ENCODE measurements at regions not wholly inside any gene's neighbourhood (a gene's known extent, or its start where the extent isn't known, plus 50 kb on each side); places are given as distances from the start of the nearest gene placed in this dataset.

- Histone ChIP-seq H3K4me1 (no peaks in the 10 kb centered on the region), H3K4me3 (no peak overlapping the region), H3K36me3 (no peaks in the 10 kb centered on the region), H3K9me3 (no peaks in the 10 kb centered on the region), H3K27me3 (no peaks in the 10 kb centered on the region), H3K27ac (no peak overlapping the region)
- DNase-seq (ENCODE audit: low spot score in 2 of 2): no peak
- TF ChIP-seq, protein P1, sequence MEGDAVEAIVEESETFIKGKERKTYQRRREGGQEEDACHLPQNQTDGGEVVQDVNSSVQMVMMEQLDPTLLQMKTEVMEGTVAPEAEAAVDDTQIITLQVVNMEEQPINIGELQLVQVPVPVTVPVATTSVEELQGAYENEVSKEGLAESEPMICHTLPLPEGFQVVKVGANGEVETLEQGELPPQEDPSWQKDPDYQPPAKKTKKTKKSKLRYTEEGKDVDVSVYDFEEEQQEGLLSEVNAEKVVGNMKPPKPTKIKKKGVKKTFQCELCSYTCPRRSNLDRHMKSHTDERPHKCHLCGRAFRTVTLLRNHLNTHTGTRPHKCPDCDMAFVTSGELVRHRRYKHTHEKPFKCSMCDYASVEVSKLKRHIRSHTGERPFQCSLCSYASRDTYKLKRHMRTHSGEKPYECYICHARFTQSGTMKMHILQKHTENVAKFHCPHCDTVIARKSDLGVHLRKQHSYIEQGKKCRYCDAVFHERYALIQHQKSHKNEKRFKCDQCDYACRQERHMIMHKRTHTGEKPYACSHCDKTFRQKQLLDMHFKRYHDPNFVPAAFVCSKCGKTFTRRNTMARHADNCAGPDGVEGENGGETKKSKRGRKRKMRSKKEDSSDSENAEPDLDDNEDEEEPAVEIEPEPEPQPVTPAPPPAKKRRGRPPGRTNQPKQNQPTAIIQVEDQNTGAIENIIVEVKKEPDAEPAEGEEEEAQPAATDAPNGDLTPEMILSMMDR (IDR thresholded peaks at IDR 0.05): no peak
- TF ChIP-seq EP300 (IDR thresholded peaks at IDR 0.05): no peak
- no peak for TF ChIP-seq POLR2A (IDR thresholded peaks at IDR 0.05)
Measured at GRCh38 chr13:97616385-97616784, 182.4 kb downstream of the RAP2A start.

DNA sequence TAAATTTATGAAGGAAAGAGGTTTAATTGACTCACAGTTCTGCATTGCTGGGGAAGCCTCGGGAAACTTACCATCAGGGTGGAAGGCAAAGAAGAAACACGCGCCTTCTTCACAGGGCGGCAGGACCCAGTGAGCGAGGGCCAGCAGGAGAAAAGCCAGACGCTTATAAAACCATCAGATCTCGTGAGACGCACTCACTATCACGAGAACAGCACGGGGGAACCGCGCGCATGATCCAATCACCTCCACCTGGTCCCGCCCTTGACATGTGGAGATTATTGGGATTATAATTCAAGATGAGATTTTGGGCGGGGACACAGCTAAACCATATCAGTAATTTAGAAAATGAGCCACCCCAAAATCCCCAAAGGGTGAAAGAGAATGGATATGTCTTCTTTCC is 187.1 kb downstream of the RAP2A start:
- Histone ChIP-seq H3K27ac (no peak overlapping the region), H3K4me3 (no peak overlapping the region), H3K9me3 (no peaks in the 10 kb centered on the region), H3K4me1 (no peaks in the 10 kb centered on the region), H3K36me3 (no peaks in the 10 kb centered on the region), H3K27me3 (no peaks in the 10 kb centered on the region)
- WGBS, 2 donors: 92 to 94% methylated on average over 15 of the region's 15 CpGs
- TF ChIP-seq POLR2A (IDR thresholded peaks at IDR 0.05): no peak
- TF ChIP-seq, protein P1 (IDR thresholded peaks at IDR 0.05): no peak
- TF ChIP-seq EP300 (IDR thresholded peaks at IDR 0.05): no peak
- no peak for DNase-seq (ENCODE audit: low spot score in 2 of 2)

DNA sequence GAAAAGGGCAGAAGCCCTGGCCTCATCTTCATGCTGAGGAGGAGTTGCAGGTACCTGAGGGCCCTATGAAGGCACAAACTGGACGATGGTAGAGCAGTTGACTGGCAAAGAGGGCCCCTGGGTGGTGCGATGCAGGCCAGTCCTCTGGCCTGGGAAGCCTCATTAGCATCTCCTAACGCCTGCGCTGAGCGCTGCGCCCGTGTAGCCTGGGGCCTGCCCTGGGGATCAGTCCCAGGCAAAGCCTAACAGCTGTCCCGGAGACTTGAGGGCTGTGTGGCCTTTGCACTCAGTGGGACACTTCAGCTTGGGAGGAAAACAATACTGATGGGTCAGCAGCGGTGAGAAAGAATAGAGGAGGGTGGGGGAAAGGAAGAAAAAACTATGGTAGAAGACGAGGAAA is 187.7 kb downstream of the RAP2A start:
- H3K4me1 ChIP-seq: no peaks in the 10 kb centered on the region
- WGBS, 2 donors: 66 to 72% methylated on average over 10 of the region's 10 CpGs
- no peaks in the 10 kb centered on the region for H3K9me3 ChIP-seq
- H3K36me3 ChIP-seq: no peaks in the 10 kb centered on the region
- H3K27me3 ChIP-seq: no peaks in the 10 kb centered on the region
- no peak overlapping the region for H3K4me3 ChIP-seq
- H3K27ac ChIP-seq: no peak overlapping the region
- no peak for DNase-seq (ENCODE audit: low spot score in 2 of 2)
- TF ChIP-seq, protein P1 (IDR thresholded peaks at IDR 0.05): no peak
- TF ChIP-seq EP300 (IDR thresholded peaks at IDR 0.05) (no peak), POLR2A (IDR thresholded peaks at IDR 0.05) (no peak)

DNA sequence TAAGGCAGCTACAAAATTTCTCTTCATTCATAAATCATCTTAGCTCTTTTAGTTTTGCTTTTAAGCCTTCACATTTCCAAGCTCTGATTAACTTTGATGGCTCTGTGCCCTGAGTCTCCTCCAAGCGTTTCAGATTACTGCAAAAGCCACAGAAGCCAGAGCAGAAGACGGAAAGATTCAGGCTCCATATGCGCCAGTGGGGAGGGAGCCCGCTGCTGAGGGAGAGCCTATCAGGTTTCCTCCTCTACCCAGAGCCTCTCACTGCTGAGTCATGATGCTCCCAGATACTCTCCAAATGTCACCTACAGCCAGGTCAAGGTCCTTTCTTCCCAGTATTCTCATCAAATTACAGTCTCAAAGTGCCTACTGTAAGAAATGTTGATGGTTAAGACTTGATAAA is 193.6 kb downstream of the RAP2A start:
- TF ChIP-seq POLR2A (IDR thresholded peaks at IDR 0.05): no peak
- no peak for TF ChIP-seq EP300 (IDR thresholded peaks at IDR 0.05)
- TF ChIP-seq, protein P1 (IDR thresholded peaks at IDR 0.05): no peak
- H3K36me3 ChIP-seq: no peaks in the 10 kb centered on the region
- peak in 1 of 2 donors; percentile 62 for DNase-seq (ENCODE audit: low spot score in 2 of 2)
- peaks cover 0 to 7% (median 0%) of the 10 kb centered on the region in 4 donors for H3K4me1 ChIP-seq
- H3K4me3 ChIP-seq: no peak overlapping the region
- H3K27me3 ChIP-seq: no peaks in the 10 kb centered on the region
- H3K27ac ChIP-seq: no peak overlapping the region
- 26 to 48% methylated on average over 4 of the region's 4 CpGs for WGBS, 2 donors
- H3K9me3 ChIP-seq: peaks cover 0 to 20% (median 0%) of the 10 kb centered on the region in 4 donors

DNA sequence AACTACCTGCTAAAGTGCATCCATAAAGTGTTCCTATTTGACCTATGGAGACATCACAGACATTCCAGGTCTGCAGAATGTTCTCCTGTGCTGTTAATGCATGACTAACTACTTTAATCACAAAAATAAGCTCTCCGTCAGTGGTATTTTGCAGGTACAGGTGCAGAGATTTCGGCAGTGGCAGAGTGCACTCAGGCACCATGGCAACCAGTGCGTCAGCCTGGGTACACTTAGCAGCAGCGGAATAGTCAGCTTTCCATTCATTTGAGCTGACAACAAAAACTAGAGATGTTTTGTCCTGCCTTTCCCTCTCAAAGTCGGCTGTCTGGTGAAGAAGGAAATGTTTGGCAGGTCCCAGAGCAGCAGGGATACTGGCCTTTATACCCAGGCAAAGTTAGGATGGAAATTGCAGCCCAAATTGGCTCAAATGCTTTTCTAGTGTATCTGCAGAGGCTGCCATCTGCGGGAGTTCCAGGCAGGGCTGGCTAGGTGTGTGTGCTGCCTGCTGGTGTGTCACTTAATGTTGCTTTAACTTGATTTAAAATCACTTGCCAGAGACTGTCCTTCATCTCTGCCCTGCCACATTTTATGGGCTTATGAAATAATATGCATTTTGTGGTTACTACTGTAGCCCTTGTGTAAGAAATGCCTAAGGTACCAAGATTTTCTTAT is 195.8 kb downstream of the RAP2A start:
- Histone ChIP-seq H3K9me3 (peaks cover 0 to 27% (median 0%) of the 10 kb centered on the region in 4 donors), H3K36me3 (no peaks in the 10 kb centered on the region), H3K4me3 (no peak overlapping the region), H3K27me3 (no peaks in the 10 kb centered on the region), H3K4me1 (peaks cover 0 to 7% (median 0%) of the 10 kb centered on the region in 4 donors), H3K27ac (no peak overlapping the region)
- WGBS, 2 donors: 70 to 80% methylated on average over 6 of the region's 6 CpGs
- TF ChIP-seq POLR2A (IDR thresholded peaks at IDR 0.05) (no peak), EP300 (IDR thresholded peaks at IDR 0.05) (no peak)
- TF ChIP-seq, protein P1 (IDR thresholded peaks at IDR 0.05): no peak
- DNase-seq (ENCODE audit: low spot score in 2 of 2): no peak
